H9 (cell line): ENCODE measurements at regions not wholly inside any gene's neighbourhood (a gene's known extent, or its start where the extent isn't known, plus 50 kb on each side); places are given as distances from the start of the nearest gene placed in this dataset.

Experiments
- DNase-seq: peaks from one replicate; pipeline ENCODE4 v3.0.0-alpha.2; 2017
- H2AFZ ChIP-seq: one replicate; pipeline ENCODE4 v1.6.1; 2013; ENCODE audit warnings: mild to moderate bottlenecking, low read length, control low read depth, moderate library complexity
- H2AK5ac ChIP-seq: 2 replicates; pipeline ENCODE4 v1.6.1; 2013; ENCODE audit warnings: low read length, control low read depth, mixed read lengths; ENCODE audit not compliant: insufficient read length
- H2BK120ac ChIP-seq: one replicate; pipeline ENCODE4 v1.6.1; 2013; ENCODE audit warnings: low read depth, mild to moderate bottlenecking, low read length, control low read depth, inconsistent platforms; ENCODE audit not compliant: poor library complexity, severe bottlenecking
- H2BK12ac ChIP-seq: 2 replicates; pipeline ENCODE4 v1.6.1; 2013; ENCODE audit warnings: low read length, control low read depth, mixed read lengths, low read depth; ENCODE audit not compliant: insufficient read length
- H2BK15ac ChIP-seq: 2 replicates; pipeline ENCODE4 v1.6.1; 2013; ENCODE audit warnings: low read depth, low read length, control low read depth
- H2BK20ac ChIP-seq: one replicate; pipeline ENCODE4 v1.6.1; 2013; ENCODE audit warnings: low read depth, mild to moderate bottlenecking, low read length, control low read depth, inconsistent platforms; ENCODE audit not compliant: poor library complexity, severe bottlenecking
- H2BK5ac ChIP-seq: 2 replicates; pipeline ENCODE4 v1.6.1; 2013; ENCODE audit warnings: low read length, control low read depth, mixed read lengths; ENCODE audit not compliant: insufficient read length
- H3K14ac ChIP-seq: 2 replicates; pipeline ENCODE4 v1.6.1; 2013; ENCODE audit warnings: low read length, control low read depth; ENCODE audit not compliant: insufficient read depth
- H3K18ac ChIP-seq: 2 replicates; pipeline ENCODE4 v1.6.1; 2013; ENCODE audit warnings: low read depth, mild to moderate bottlenecking, mixed read lengths, low read length, control low read depth; ENCODE audit not compliant: insufficient read length
- H3K23ac ChIP-seq: 2 replicates; pipeline ENCODE4 v1.6.1; 2013; ENCODE audit warnings: low read length, control low read depth, mixed read lengths, low read depth; ENCODE audit not compliant: insufficient read length
- H3K23me2 ChIP-seq: 2 replicates; pipeline ENCODE4 v1.6.1; 2013; ENCODE audit warnings: low read depth, mild to moderate bottlenecking, mixed read lengths, low read length, control low read depth; ENCODE audit not compliant: insufficient read length, poor library complexity, severe bottlenecking
- H3K27ac ChIP-seq: 2 replicates; pipeline ENCODE4 v1.5.1; 2013; ENCODE audit warnings: low read length, control low read depth, mixed read lengths, low read depth; ENCODE audit not compliant: insufficient read length
- H3K27me3 ChIP-seq: 2 replicates; pipeline ENCODE4 v1.6.1; 2013; ENCODE audit warnings: low read length, control low read depth, inconsistent platforms; ENCODE audit not compliant: insufficient read depth
- H3K4ac ChIP-seq: 2 replicates; pipeline ENCODE4 v1.6.1; 2013; ENCODE audit warnings: low read depth, mild to moderate bottlenecking, control low read depth, inconsistent platforms, low read length, moderate library complexity
- H3K4me1 ChIP-seq: 2 replicates; pipeline ENCODE4 v1.6.1; 2013; ENCODE audit warnings: low read length, control low read depth, inconsistent platforms; ENCODE audit not compliant: insufficient read depth
- H3K4me2 ChIP-seq: 2 replicates; pipeline ENCODE4 v1.6.1; 2013; ENCODE audit warnings: low read length, control low read depth, mixed read lengths; ENCODE audit not compliant: insufficient read length, insufficient read depth
- H3K56ac ChIP-seq: 2 replicates; pipeline ENCODE4 v1.6.1; 2013; ENCODE audit warnings: low read depth, mild to moderate bottlenecking, mixed read lengths, low read length, control low read depth; ENCODE audit not compliant: insufficient read length
- H3K79me1 ChIP-seq: 2 replicates; pipeline ENCODE4 v1.6.1; 2013; ENCODE audit warnings: low read depth, mild to moderate bottlenecking, moderate library complexity, low read length, control low read depth, inconsistent platforms; ENCODE audit not compliant: insufficient read depth, poor library complexity, severe bottlenecking
- H3K79me2 ChIP-seq: 2 replicates; pipeline ENCODE4 v1.6.1; 2013; ENCODE audit warnings: low read length, control low read depth, inconsistent platforms; ENCODE audit not compliant: insufficient read depth
- H3K9ac ChIP-seq: 2 replicates; pipeline ENCODE4 v1.6.1; 2013; ENCODE audit warnings: low read length, control low read depth, mixed read lengths; ENCODE audit not compliant: insufficient read length; ENCODE audit errors: extremely low read depth
- H3K9me3 ChIP-seq: one replicate; pipeline ENCODE4 v1.6.1; 2013; ENCODE audit warnings: low read depth, low read length, inconsistent platforms; ENCODE audit not compliant: control insufficient read depth
- H3T11ph ChIP-seq: one replicate; pipeline ENCODE4 v1.6.1; 2013; ENCODE audit warnings: mild to moderate bottlenecking, low read length, control low read depth, inconsistent platforms
- H4K20me1 ChIP-seq: one replicate; pipeline ENCODE4 v1.6.1; 2013; ENCODE audit not compliant: control insufficient read depth, insufficient read length, insufficient read depth
- H4K5ac ChIP-seq: 2 replicates; pipeline ENCODE4 v1.6.1; 2013; ENCODE audit warnings: low read depth, mild to moderate bottlenecking, mixed read lengths, low read length, control low read depth; ENCODE audit not compliant: insufficient read length
- H4K8ac ChIP-seq: replicated peaks from 2 replicates; pipeline ENCODE4 v1.6.1; 2013; ENCODE audit warnings: low read length, control low read depth, mixed read lengths, low read depth; ENCODE audit not compliant: insufficient read length
- H4K91ac ChIP-seq: 2 replicates; pipeline ENCODE4 v1.6.1; 2013; ENCODE audit warnings: low read depth, mild to moderate bottlenecking, moderate library complexity, mixed read lengths, low read length, control low read depth; ENCODE audit not compliant: insufficient read length
- H3K27ac Mint-ChIP-seq, 3 experiments: 2 replicates in 2 of 3; 3 replicates in 1 of 3; pipeline ENCODE4 v1.8.0; 2020 to 2021; ENCODE audit warnings: mixed read lengths in 3 of 3, mild to moderate bottlenecking in 1 of 3, moderate library complexity in 1 of 3
- H3K27me3 Mint-ChIP-seq: 2 replicates; pipeline ENCODE4 v1.8.0; 2021; ENCODE audit warnings: low read depth, mild to moderate bottlenecking, moderate library complexity, mixed read lengths
- H3K36me3 Mint-ChIP-seq, 3 experiments: 2 replicates in 2 of 3; 3 replicates in 1 of 3; pipeline ENCODE4 v1.8.0; 2020 to 2021; ENCODE audit warnings: low read depth in 3 of 3, mixed read lengths in 3 of 3; ENCODE audit not compliant: insufficient read depth in 1 of 3
- H3K4me1 Mint-ChIP-seq, 2 experiments: 2 replicates each; pipeline ENCODE4 v1.8.0; 2020; ENCODE audit warnings: mixed read lengths in 2 of 2
- H3K4me3 Mint-ChIP-seq, 2 experiments: 2 replicates in 1 of 2; 3 replicates in 1 of 2; pipeline ENCODE4 v1.8.0; 2020 to 2021; ENCODE audit warnings: mild to moderate bottlenecking in 2 of 2, mixed read lengths in 2 of 2, moderate library complexity in 1 of 2
- H3K9me3 Mint-ChIP-seq, 2 experiments: 2 replicates in 1 of 2; 3 replicates in 1 of 2; pipeline ENCODE4 v1.8.0; 2020; ENCODE audit warnings: mild to moderate bottlenecking in 2 of 2, mixed read lengths in 2 of 2, moderate library complexity in 1 of 2
- WGBS: extraction: QIAGEN DNeasy Blood & Tissue Kit; methylation state at CpG from one replicate; pipeline ENCODE4 v1.1.7; 2013; ENCODE audit warnings: missing lambda C conversion rate, low lambda C conversion rate, mixed read lengths; ENCODE audit not compliant: insufficient read length; ENCODE audit errors: extremely low coverage; 5-methylcytosine and 5-hydroxymethylcytosine counted together
- TF ChIP-seq, protein P1 (sequence below): fragments of 200-600 bp; sonication (generic); conservative IDR thresholded peaks from 3 replicates; pipeline ENCODE4 v1.8.0; 2021; ENCODE audit warnings: antibody characterized with exemption, mild to moderate bottlenecking

DNA sequence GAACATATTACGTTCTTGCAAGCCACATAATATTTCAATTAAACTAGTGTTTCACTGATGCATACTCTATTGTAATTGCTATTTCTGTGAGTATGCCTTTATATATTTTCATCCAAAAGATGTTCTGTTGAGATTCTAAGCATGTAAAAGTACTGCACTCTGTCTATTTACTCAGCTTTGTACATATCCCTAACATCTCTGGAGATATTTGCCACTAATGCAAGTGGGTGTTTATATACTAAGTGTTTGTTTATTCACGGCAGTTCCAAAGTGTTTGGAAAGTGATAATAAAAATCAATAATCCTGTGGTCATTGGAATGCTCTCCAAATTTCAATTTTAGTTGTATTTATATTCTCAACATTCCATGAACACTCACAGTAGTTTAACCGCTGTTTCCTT lies 1989.0 kb downstream of the C4orf33 start:
- H3K18ac ChIP-seq: no peak overlapping the region
- no peaks in the 10 kb centered on the region for H3K9me3 ChIP-seq
- H2BK5ac ChIP-seq: no peak overlapping the region
- H3K36me3 Mint-ChIP-seq: no peaks in the 10 kb centered on the region
- H3T11ph ChIP-seq: no peak overlapping the region
- H4K8ac ChIP-seq: no peak overlapping the region
- H3K79me2 ChIP-seq: no peaks in the 10 kb centered on the region
- H3K4me2 ChIP-seq: no peak overlapping the region
- no peak overlapping the region for H2AFZ ChIP-seq
- no peak overlapping the region for H3K23ac ChIP-seq
- no peak overlapping the region for H3K4me3 Mint-ChIP-seq
- H2BK20ac ChIP-seq: no peak overlapping the region
- H3K4me1 ChIP-seq: no peaks in the 10 kb centered on the region; the same call in 1 of the 2 replicates
- no peak overlapping the region for H3K4ac ChIP-seq
- no peaks in the 10 kb centered on the region for H4K20me1 ChIP-seq
- no peaks in the 10 kb centered on the region for H3K79me1 ChIP-seq
- WGBS: no CpG with 5 or more reads among the region's 3 CpGs
- H3K27me3 Mint-ChIP-seq: no peaks in the 10 kb centered on the region
- no peak overlapping the region for H3K56ac ChIP-seq
- no peaks in the 10 kb centered on the region for H3K27me3 ChIP-seq
- H3K9ac ChIP-seq: no peak overlapping the region
- no peaks in the 10 kb centered on the region; a peak in 1 of 5 replicates for H3K9me3 Mint-ChIP-seq
- H2BK15ac ChIP-seq: no peak overlapping the region
- H3K27ac Mint-ChIP-seq: no peak overlapping the region
- no peak overlapping the region for H2BK12ac ChIP-seq
- no peaks in the 10 kb centered on the region for H3K23me2 ChIP-seq
- H4K91ac ChIP-seq: no peak overlapping the region
- H4K5ac ChIP-seq: no peak overlapping the region
- no peaks in the 10 kb centered on the region for H3K4me1 Mint-ChIP-seq
- H3K27ac ChIP-seq: no peak overlapping the region
- H3K14ac ChIP-seq: no peak overlapping the region
- H2AK5ac ChIP-seq: no peak overlapping the region
- no peak for DNase-seq
- TF ChIP-seq, protein P1, sequence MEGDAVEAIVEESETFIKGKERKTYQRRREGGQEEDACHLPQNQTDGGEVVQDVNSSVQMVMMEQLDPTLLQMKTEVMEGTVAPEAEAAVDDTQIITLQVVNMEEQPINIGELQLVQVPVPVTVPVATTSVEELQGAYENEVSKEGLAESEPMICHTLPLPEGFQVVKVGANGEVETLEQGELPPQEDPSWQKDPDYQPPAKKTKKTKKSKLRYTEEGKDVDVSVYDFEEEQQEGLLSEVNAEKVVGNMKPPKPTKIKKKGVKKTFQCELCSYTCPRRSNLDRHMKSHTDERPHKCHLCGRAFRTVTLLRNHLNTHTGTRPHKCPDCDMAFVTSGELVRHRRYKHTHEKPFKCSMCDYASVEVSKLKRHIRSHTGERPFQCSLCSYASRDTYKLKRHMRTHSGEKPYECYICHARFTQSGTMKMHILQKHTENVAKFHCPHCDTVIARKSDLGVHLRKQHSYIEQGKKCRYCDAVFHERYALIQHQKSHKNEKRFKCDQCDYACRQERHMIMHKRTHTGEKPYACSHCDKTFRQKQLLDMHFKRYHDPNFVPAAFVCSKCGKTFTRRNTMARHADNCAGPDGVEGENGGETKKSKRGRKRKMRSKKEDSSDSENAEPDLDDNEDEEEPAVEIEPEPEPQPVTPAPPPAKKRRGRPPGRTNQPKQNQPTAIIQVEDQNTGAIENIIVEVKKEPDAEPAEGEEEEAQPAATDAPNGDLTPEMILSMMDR: no peak
- no peak overlapping the region for H2BK120ac ChIP-seq
